Lower lobe of right lung (tissue), 2 donors: ENCODE measurements at regions not wholly inside any gene's neighbourhood (a gene's known extent, or its start where the extent isn't known, plus 50 kb on each side); places are given as distances from the start of the nearest gene placed in this dataset.

ENCODE experiments used
- ATAC-seq, 2 donors: fragments of 200-7000 bp; cut with Tn5 transposase; one replicate each; pipeline ENCODE4 v1.9.1; 2020 to 2022; ENCODE audit warnings: mild to moderate bottlenecking in 2 of 2, moderate library complexity in 2 of 2
- DNase-seq: peaks from one replicate; pipeline ENCODE4 v3.0.0-alpha.2; 2020
- H3K27ac ChIP-seq: fragments of 200-600 bp; one replicate; pipeline ENCODE4 v1.8.0; 2022
- H3K27me3 ChIP-seq: fragments of 200-600 bp; one replicate; pipeline ENCODE4 v1.8.0; 2022; ENCODE audit warnings: low read depth
- H3K36me3 ChIP-seq: fragments of 200-600 bp; one replicate; pipeline ENCODE4 v1.8.0; 2022; ENCODE audit warnings: mild to moderate bottlenecking
- H3K4me1 ChIP-seq: fragments of 200-600 bp; one replicate; pipeline ENCODE4 v1.8.0; 2022
- H3K4me3 ChIP-seq: fragments of 200-600 bp; one replicate; pipeline ENCODE4 v1.8.0; 2022; ENCODE audit warnings: mild to moderate bottlenecking
- H3K9me3 ChIP-seq: fragments of 200-600 bp; one replicate; pipeline ENCODE4 v1.8.0; 2022
- CTCF ChIP-seq: fragments of 200-600 bp; IDR thresholded peaks from one replicate; pipeline ENCODE4 v1.8.0; 2022; ENCODE audit warnings: antibody characterized with exemption, mild to moderate bottlenecking
- intact Hi-C: fragments of 100-400 bp; cut with DNase I; formaldehyde crosslinking; loops from one replicate; pipeline ENCODE4 v1.11.0; 2022
- donor health status: DM: no; HTN: yes; CAD: no; lungs with severe emphysema.

GRCh38 chr7:124652237-124652636, 113.4 kb downstream of the GPR37 start:
- DNase-seq: no peak
- H3K9me3 ChIP-seq: no peaks in the 10 kb centered on the region
- H3K4me1 ChIP-seq: no peaks in the 10 kb centered on the region
- H3K36me3 ChIP-seq: no peaks in the 10 kb centered on the region
- ATAC-seq: no peak
- no peak overlapping the region for H3K27ac ChIP-seq
- no peak overlapping the region for H3K4me3 ChIP-seq
- intact Hi-C loops: no loop called here
- TF ChIP-seq CTCF: no peak
- no peaks in the 10 kb centered on the region for H3K27me3 ChIP-seq

- no peaks in the 10 kb centered on the region for H3K4me1 ChIP-seq
- intact Hi-C loops: no loop called here
- H3K27me3 ChIP-seq: no peaks in the 10 kb centered on the region
- no peak overlapping the region for H3K27ac ChIP-seq
- TF ChIP-seq CTCF: no peak
- ATAC-seq (no peak), DNase-seq (no peak)
- H3K4me3 ChIP-seq: no peak overlapping the region
- H3K9me3 ChIP-seq: no peaks in the 10 kb centered on the region
- H3K36me3 ChIP-seq: no peaks in the 10 kb centered on the region
Measured at GRCh38 chr7:124651136-124651535, 114.5 kb downstream of the GPR37 start.

GRCh38 chr7:124649397-124650014, 116.1 kb downstream of the GPR37 start:
- Histone ChIP-seq H3K9me3 (no peaks in the 10 kb centered on the region), H3K36me3 (no peaks in the 10 kb centered on the region), H3K27ac (no peak overlapping the region), H3K4me1 (no peaks in the 10 kb centered on the region), H3K4me3 (no peak overlapping the region), H3K27me3 (no peaks in the 10 kb centered on the region)
- ATAC-seq: no peak
- intact Hi-C loops: no loop called here
- TF ChIP-seq CTCF: no peak
- no peak for DNase-seq

- Histone ChIP-seq H3K9me3 (no peaks in the 10 kb centered on the region), H3K4me1 (no peaks in the 10 kb centered on the region), H3K27me3 (no peaks in the 10 kb centered on the region), H3K36me3 (no peaks in the 10 kb centered on the region), H3K27ac (no peak overlapping the region), H3K4me3 (no peak overlapping the region)
- no peak for TF ChIP-seq CTCF
- intact Hi-C loops: no loop called here
- no peak for DNase-seq
- ATAC-seq: no peak
Measured at GRCh38 chr7:124647630-124648306, 117.8 kb downstream of the GPR37 start.

- TF ChIP-seq CTCF: no peak
- Histone ChIP-seq H3K27me3 (no peaks in the 10 kb centered on the region), H3K36me3 (no peaks in the 10 kb centered on the region), H3K27ac (no peak overlapping the region), H3K9me3 (no peaks in the 10 kb centered on the region), H3K4me3 (no peak overlapping the region), H3K4me1 (no peaks in the 10 kb centered on the region)
- DNase-seq (no peak), ATAC-seq (no peak)
- intact Hi-C loops: no loop called here
Measured at GRCh38 chr7:124645704-124646103, 119.9 kb downstream of the GPR37 start.
